Endothelial cell of umbilical vein (primary cell): ENCODE measurements at regions not wholly inside any gene's neighbourhood (a gene's known extent, or its start where the extent isn't known, plus 50 kb on each side); places are given as distances from the start of the nearest gene placed in this dataset.

Source experiments
- BruUV-seq: library from RNA; stranded (reverse); fragments of 400-500 nt; replicated peaks from 2 replicates; lab custom pipeline; 2021; lab: Mats Ljungman, UMichigan
- CTCF ChIA-PET: fragments of 300-600, 350-600 bp; sonication (Branson Sonifier 250); formaldehyde crosslinking; loops from one replicate; lab custom pipeline; 2021; ENCODE audit warnings: antibody characterized with exemption, inconsistent platforms; lab: Charles Lee
- POLR2A ChIA-PET: fragments of 300-600, 350-600 bp; sonication (Branson Sonifier 250); formaldehyde crosslinking; loops from one replicate; lab custom pipeline; 2021; ENCODE audit warnings: antibody characterized with exemption, inconsistent platforms; lab: Charles Lee
- DNase-seq: peaks from one replicate; pipeline ENCODE4 v3.0.0-alpha.2; 2011; ENCODE audit warnings: low read depth, low spot score
- FAIRE-seq: peaks from 2 replicates; lab custom pipeline; 2011; peaks lifted over from hg19 to GRCh38; lab: Jason Lieb, UNC
- H2AFZ ChIP-seq: 2 replicates; pipeline ENCODE4 v1.6.0; 2012; ENCODE audit warnings: low read depth, low read length, control low read depth, inconsistent platforms
- H3K27ac ChIP-seq: 2 replicates; pipeline ENCODE4 v1.5.1; 2011; ENCODE audit warnings: low read depth, mild to moderate bottlenecking, control low read depth, low read length, moderate library complexity; ENCODE audit not compliant: insufficient read depth
- H3K27me3 ChIP-seq, 2 experiments: 2 replicates each; pipeline versions ENCODE4 v1.6.0 to v1.6.1; 2011; ENCODE audit warnings: low read length in 2 of 2, mixed read lengths in 1 of 2; ENCODE audit not compliant: control insufficient read depth in 2 of 2, insufficient read depth in 2 of 2
- H3K36me3 ChIP-seq, 2 experiments: 2 replicates in 1 of 2; 3 replicates in 1 of 2; pipeline ENCODE4 v1.5.1; 2011; ENCODE audit warnings: low read length in 2 of 2, mild to moderate bottlenecking in 1 of 2, moderate library complexity in 1 of 2; ENCODE audit not compliant: control insufficient read depth in 2 of 2, insufficient read depth in 2 of 2; ENCODE audit errors: extremely low read depth in 1 of 2
- H3K4me1 ChIP-seq: 3 replicates; pipeline ENCODE4 v1.5.1; 2011; ENCODE audit warnings: mild to moderate bottlenecking, low read length; ENCODE audit not compliant: control insufficient read depth, insufficient read depth; ENCODE audit errors: extremely low read depth
- H3K4me2 ChIP-seq: 2 replicates; pipeline ENCODE4 v1.6.1; 2011; ENCODE audit warnings: low read length, control low read depth, mixed read lengths; ENCODE audit not compliant: insufficient read depth
- H3K4me3 ChIP-seq, 3 experiments: fragments of 200-600 bp in 1 of 3; sonication (generic), shearing (Covaris generic) in 1 of 3; replicated peaks in 1 of 3; 2 replicates each; pipeline ENCODE4 v1.5.1; 2011 to 2016; ENCODE audit warnings: control low read depth in 3 of 3, low read length in 3 of 3, mild to moderate bottlenecking in 2 of 3, inconsistent platforms in 1 of 3, low read depth in 1 of 3, moderate library complexity in 1 of 3; ENCODE audit not compliant: insufficient read depth in 1 of 3
- H3K79me2 ChIP-seq: 2 replicates; pipeline ENCODE4 v1.6.0; 2012; ENCODE audit warnings: low read length, inconsistent platforms; ENCODE audit not compliant: control insufficient read depth, insufficient read depth
- H3K9ac ChIP-seq: replicated peaks from 2 replicates; pipeline ENCODE3; 2011; ENCODE audit warnings: low read length, control low read depth; ENCODE audit not compliant: insufficient read depth; ENCODE audit errors: extremely low read depth
- H3K9me1 ChIP-seq: replicated peaks from 3 replicates; pipeline ENCODE4 v1.6.0; 2011; ENCODE audit warnings: mild to moderate bottlenecking, low read length; ENCODE audit not compliant: control insufficient read depth, insufficient read depth; ENCODE audit errors: extremely low read depth
- H3K9me3 ChIP-seq: replicated peaks from 2 replicates; pipeline ENCODE4 v1.5.1; 2012; ENCODE audit warnings: low read length, inconsistent platforms; ENCODE audit not compliant: control insufficient read depth, insufficient read depth
- H4K20me1 ChIP-seq: replicated peaks from 2 replicates; pipeline ENCODE3; 2011; ENCODE audit warnings: mild to moderate bottlenecking, low read length; ENCODE audit not compliant: control insufficient read depth, insufficient read depth; ENCODE audit errors: extremely low read depth
- EZH2 ChIP-seq: IDR thresholded peaks from 2 replicates; pipeline ENCODE4 v1.6.1; 2012; ENCODE audit warnings: borderline replicate concordance, low read depth, mild to moderate bottlenecking, moderate library complexity, low read length, inconsistent platforms; ENCODE audit not compliant: severe bottlenecking
- FOS ChIP-seq: IDR thresholded peaks from 2 replicates; pipeline ENCODE4 v1.6.1; 2011; ENCODE audit warnings: mild to moderate bottlenecking, low read length, moderate library complexity, borderline replicate concordance; ENCODE audit not compliant: insufficient read depth
- GATA2 ChIP-seq: IDR thresholded peaks from 2 replicates; pipeline ENCODE4 v1.7.0; 2011; ENCODE audit warnings: low read depth, mild to moderate bottlenecking, moderate library complexity, mixed read lengths, low read length; ENCODE audit not compliant: insufficient read length, insufficient read depth
- JUN ChIP-seq: IDR thresholded peaks from 2 replicates; pipeline ENCODE4 v1.6.1; 2011; ENCODE audit warnings: borderline replicate concordance, low read depth; ENCODE audit not compliant: insufficient read length, insufficient read depth
- MYC ChIP-seq: IDR thresholded peaks from one replicate; pipeline ENCODE4 v1.6.1; 2011; ENCODE audit warnings: mild to moderate bottlenecking, low read depth, low read length
- POLR2A ChIP-seq: IDR thresholded peaks from 2 replicates; pipeline ENCODE4 v1.6.1; 2012; ENCODE audit warnings: low read depth, mild to moderate bottlenecking, control low read depth, low read length
- POLR2AphosphoS5 ChIP-seq: IDR thresholded peaks from 2 replicates; pipeline ENCODE4 v1.6.1; 2012; ENCODE audit warnings: low read depth, mild to moderate bottlenecking, control low read depth, low read length, moderate library complexity; ENCODE audit not compliant: insufficient read depth
- dilution Hi-C: fragments of 300-500 bp; cut with MboI; formaldehyde crosslinking; loops from one replicate; pipeline ENCODE4 v1.15.0; 2019; ENCODE audit warnings: low sequenced_read_pairs; ENCODE audit not compliant: extremely low pct_ligation_motif_present
- intact Hi-C: fragments of 100-400 bp; cut with micrococcal nuclease; formaldehyde crosslinking; loops from one replicate; pipeline ENCODE4 v1.10.0; 2022
- TF ChIP-seq, protein P1 (sequence below), 2 donors: IDR thresholded peaks; 1 replicate in 1 of 2; 2 replicates in 1 of 2; pipeline ENCODE4 v1.5.1; 2011; ENCODE audit warnings: low read length in 2 of 2, mild to moderate bottlenecking in 2 of 2, moderate library complexity in 2 of 2, control low read depth in 1 of 2, inconsistent platforms in 1 of 2, low read depth in 1 of 2; ENCODE audit not compliant: insufficient read depth in 1 of 2; ENCODE audit errors: extremely low read depth in 1 of 2
- TF ChIP-seq, protein P2 (sequence below): IDR thresholded peaks from 2 replicates; pipeline ENCODE4 v1.6.1; 2011; ENCODE audit not compliant: insufficient read depth, insufficient read length

DNA sequence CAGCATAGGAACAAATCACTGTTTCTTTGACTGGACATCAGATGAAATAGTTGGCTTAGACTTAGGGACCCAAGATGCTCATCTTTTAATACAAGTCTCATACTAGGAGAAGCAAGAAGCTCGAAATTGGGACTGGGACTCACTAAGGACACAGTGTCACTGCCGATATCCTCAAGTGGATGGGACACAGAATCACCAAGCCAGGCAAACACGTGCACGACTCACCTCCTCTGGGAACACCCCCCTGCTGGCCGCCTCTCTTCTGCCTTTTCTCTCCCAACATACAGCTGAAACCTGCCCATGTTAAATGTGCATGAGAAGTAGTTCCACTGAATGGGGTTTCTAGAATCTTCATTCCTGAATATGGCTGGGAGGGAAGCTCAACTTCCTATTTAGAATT lies 106.6 kb upstream of the FAM204A start:
- no peak for FAIRE-seq
- dilution Hi-C loops (no loop called here), intact Hi-C loops (no loop called here)
- H3K4me1 ChIP-seq = no peaks in the 10 kb centered on the region
- H3K36me3 ChIP-seq = no peaks in the 10 kb centered on the region
- H3K4me3 ChIP-seq = no peak overlapping the region
- no peaks in the 10 kb centered on the region for H3K9me3 ChIP-seq
- no peak for DNase-seq
- BruUV-seq = no TSS peak
- no peak overlapping the region for H3K4me2 ChIP-seq
- H2AFZ ChIP-seq = no peak overlapping the region
- H3K27me3 ChIP-seq = no peaks in the 10 kb centered on the region
- POLR2A ChIA-PET = no interaction called here
- no peaks in the 10 kb centered on the region for H4K20me1 ChIP-seq
- CTCF ChIA-PET = interaction anchor here (1.3 to 3.9 kb wide), 2 partner anchors 10 to 952 kb away, joined by 3 to 17 read pairs; no protein-coding TSS in a partner anchor
- TF ChIP-seq, protein P1, sequence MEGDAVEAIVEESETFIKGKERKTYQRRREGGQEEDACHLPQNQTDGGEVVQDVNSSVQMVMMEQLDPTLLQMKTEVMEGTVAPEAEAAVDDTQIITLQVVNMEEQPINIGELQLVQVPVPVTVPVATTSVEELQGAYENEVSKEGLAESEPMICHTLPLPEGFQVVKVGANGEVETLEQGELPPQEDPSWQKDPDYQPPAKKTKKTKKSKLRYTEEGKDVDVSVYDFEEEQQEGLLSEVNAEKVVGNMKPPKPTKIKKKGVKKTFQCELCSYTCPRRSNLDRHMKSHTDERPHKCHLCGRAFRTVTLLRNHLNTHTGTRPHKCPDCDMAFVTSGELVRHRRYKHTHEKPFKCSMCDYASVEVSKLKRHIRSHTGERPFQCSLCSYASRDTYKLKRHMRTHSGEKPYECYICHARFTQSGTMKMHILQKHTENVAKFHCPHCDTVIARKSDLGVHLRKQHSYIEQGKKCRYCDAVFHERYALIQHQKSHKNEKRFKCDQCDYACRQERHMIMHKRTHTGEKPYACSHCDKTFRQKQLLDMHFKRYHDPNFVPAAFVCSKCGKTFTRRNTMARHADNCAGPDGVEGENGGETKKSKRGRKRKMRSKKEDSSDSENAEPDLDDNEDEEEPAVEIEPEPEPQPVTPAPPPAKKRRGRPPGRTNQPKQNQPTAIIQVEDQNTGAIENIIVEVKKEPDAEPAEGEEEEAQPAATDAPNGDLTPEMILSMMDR (IDR thresholded peaks at IDR 0.05; ENCODE audit: extremely low read depth in 1 of 2, insufficient read depth in 1 of 2, low read depth in 1 of 2, low read length in 2 of 2) = no peak
- no peak for TF ChIP-seq POLR2A
- H3K79me2 ChIP-seq = no peaks in the 10 kb centered on the region
- H3K9ac ChIP-seq = no peak overlapping the region
- H3K27ac ChIP-seq = no peak overlapping the region
- no peaks in the 10 kb centered on the region for H3K9me1 ChIP-seq

DNA sequence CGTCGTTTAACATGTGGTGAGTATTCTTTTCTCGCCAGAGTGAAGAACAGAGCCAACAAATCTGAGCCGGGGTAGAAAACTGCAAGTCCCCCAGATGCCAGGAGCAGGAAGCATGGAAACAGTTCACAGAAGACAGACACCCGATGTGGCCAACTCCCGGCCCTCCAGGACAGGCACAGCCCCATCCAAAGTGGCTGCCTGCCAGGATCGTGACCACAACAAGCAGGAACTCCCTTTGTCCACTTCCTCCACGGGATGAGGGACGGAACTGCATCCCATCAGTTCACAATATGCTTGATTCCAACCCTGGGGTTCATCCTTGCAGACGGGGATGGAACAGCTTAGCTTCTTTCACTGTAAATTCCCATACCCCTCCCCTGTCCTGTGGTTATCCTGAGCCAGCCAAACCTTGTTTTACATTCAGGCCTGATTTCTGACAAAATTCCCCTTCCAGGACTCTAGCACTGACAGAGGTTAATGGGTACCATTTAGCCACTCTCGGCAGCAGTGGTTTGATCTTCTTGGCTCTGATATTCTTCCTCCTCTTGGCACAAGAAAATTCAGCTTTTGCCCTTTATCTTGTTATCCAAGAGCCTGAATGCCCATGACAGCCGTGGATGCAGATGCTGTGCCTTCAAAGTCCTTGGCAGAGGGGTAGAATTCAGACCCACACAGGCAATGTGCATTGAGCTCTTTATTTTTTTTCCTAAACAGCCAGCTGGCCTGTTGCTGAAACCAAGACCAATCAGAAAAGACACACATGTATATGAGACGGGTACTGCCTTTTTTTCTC lies 105.5 kb upstream of the FAM204A start:
- TF ChIP-seq, protein P1 (IDR thresholded peaks at IDR 0.05; ENCODE audit: extremely low read depth in 1 of 2, insufficient read depth in 1 of 2, low read depth in 1 of 2, low read length in 2 of 2) = no peak
- no peak for TF ChIP-seq FOS
- no peak for TF ChIP-seq MYC
- no peak for TF ChIP-seq EZH2
- TF ChIP-seq JUN = no peak
- TF ChIP-seq, protein P2, sequence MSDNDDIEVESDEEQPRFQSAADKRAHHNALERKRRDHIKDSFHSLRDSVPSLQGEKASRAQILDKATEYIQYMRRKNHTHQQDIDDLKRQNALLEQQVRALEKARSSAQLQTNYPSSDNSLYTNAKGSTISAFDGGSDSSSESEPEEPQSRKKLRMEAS = no peak
- TF ChIP-seq GATA2 = no peak
- TF ChIP-seq POLR2AphosphoS5 = no peak
- no peak for TF ChIP-seq POLR2A
- dilution Hi-C loops = no loop called here
- H2AFZ ChIP-seq = no peak overlapping the region
- no peaks in the 10 kb centered on the region for H3K9me3 ChIP-seq
- BruUV-seq = no TSS peak
- H3K4me2 ChIP-seq = no peak overlapping the region
- no peak overlapping the region for H3K9ac ChIP-seq
- CTCF ChIA-PET = interaction anchor here (3.9 kb wide), 1 partner anchor 12 kb away, joined by 17 read pairs; no protein-coding TSS in a partner anchor
- no peaks in the 10 kb centered on the region for H3K27me3 ChIP-seq
- H3K36me3 ChIP-seq = no peaks in the 10 kb centered on the region
- DNase-seq = no peak
- no peaks in the 10 kb centered on the region for H3K79me2 ChIP-seq
- POLR2A ChIA-PET = no interaction called here
- no peak overlapping the region for H3K4me3 ChIP-seq
- FAIRE-seq = no peak
- H3K9me1 ChIP-seq = no peaks in the 10 kb centered on the region
- no peak overlapping the region for H3K27ac ChIP-seq
- H3K4me1 ChIP-seq = no peaks in the 10 kb centered on the region
- no peaks in the 10 kb centered on the region for H4K20me1 ChIP-seq
- intact Hi-C loops = no loop called here
